Loucy (cell line): ENCODE measurements at regions not wholly inside any gene's neighbourhood (a gene's known extent, or its start where the extent isn't known, plus 50 kb on each side); places are given as distances from the start of the nearest gene placed in this dataset.

Experiments
- H2AFZ ChIP-seq: fragments of 200-600 bp; sonication (generic); 2 replicates; pipeline ENCODE4 v1.6.0; 2016; ENCODE audit warnings: antibody characterized with exemption, mild to moderate bottlenecking, low read length, moderate library complexity
- H3F3A ChIP-seq: fragments of 200-600 bp; 2 replicates; pipeline ENCODE4 v1.6.0; 2016; ENCODE audit warnings: antibody characterized with exemption, low read depth, mild to moderate bottlenecking
- H3K27me3 ChIP-seq: fragments of 200-600 bp; sonication (generic); 2 replicates; pipeline ENCODE4 v1.6.1; 2014; ENCODE audit warnings: low read length, mild to moderate bottlenecking; ENCODE audit not compliant: insufficient read depth, poor library complexity, severe bottlenecking
- H3K36me3 ChIP-seq: fragments of 200-600 bp; sonication (generic); 2 replicates; pipeline ENCODE4 v1.6.1; 2016; ENCODE audit warnings: low read length; ENCODE audit not compliant: insufficient read depth
- H3K4me1 ChIP-seq: fragments of 200-600 bp; sonication (generic); 2 replicates; pipeline ENCODE4 v1.5.1; 2014; ENCODE audit warnings: low read length, mild to moderate bottlenecking; ENCODE audit not compliant: insufficient read depth, poor library complexity, severe bottlenecking
- H3K4me2 ChIP-seq: fragments of 200-600 bp; sonication (generic); 2 replicates; pipeline ENCODE4 v1.6.0; 2014; ENCODE audit warnings: antibody characterized with exemption, low read length, low read depth, mild to moderate bottlenecking; ENCODE audit not compliant: poor library complexity, severe bottlenecking
- H3K4me3 ChIP-seq: fragments of 200-600 bp; sonication (generic); 2 replicates; pipeline ENCODE4 v1.5.1; 2014; ENCODE audit warnings: low read length, mild to moderate bottlenecking, mixed read lengths; ENCODE audit not compliant: poor library complexity, severe bottlenecking
- H3K79me2 ChIP-seq: fragments of 200-600 bp; sonication (generic); 2 replicates; pipeline ENCODE4 v1.6.1; 2014; ENCODE audit warnings: low read length; ENCODE audit not compliant: insufficient read depth
- H3K9ac ChIP-seq: fragments of 200-600 bp; sonication (generic); 2 replicates; pipeline ENCODE4 v1.6.0; 2014; ENCODE audit warnings: mild to moderate bottlenecking, low read depth, low read length, moderate library complexity; ENCODE audit not compliant: poor library complexity, severe bottlenecking
- H3K9me2 ChIP-seq: fragments of 200-600 bp; sonication (generic); replicated peaks from 2 replicates; pipeline ENCODE4 v1.6.1; 2016; ENCODE audit warnings: low read depth, low read length, mixed read lengths
- H3K9me3 ChIP-seq: fragments of 200-600 bp; sonication (generic); 2 replicates; pipeline ENCODE4 v1.6.1; 2014; ENCODE audit warnings: mild to moderate bottlenecking, antibody characterized with exemption, low read length, low read depth; ENCODE audit not compliant: insufficient read depth
- H4K20me1 ChIP-seq: fragments of 200-600 bp; sonication (generic); 2 replicates; pipeline ENCODE4 v1.6.0; 2014; ENCODE audit warnings: antibody characterized with exemption, low read length, mild to moderate bottlenecking; ENCODE audit not compliant: insufficient read depth, poor library complexity, severe bottlenecking
- CTCF ChIP-seq: fragments of 200-600 bp; sonication (generic); conservative IDR thresholded peaks from 2 replicates; pipeline ENCODE4 v1.5.1; 2014; ENCODE audit warnings: mild to moderate bottlenecking, antibody characterized with exemption, low read length
- EZH2phosphoT487 ChIP-seq: fragments of 200-600 bp; IDR thresholded peaks from 2 replicates; pipeline ENCODE4 v1.6.1; 2018; ENCODE audit warnings: antibody characterized with exemption, mild to moderate bottlenecking, moderate library complexity, borderline replicate concordance

- Histone ChIP-seq H3K27me3 (no peaks in the 10 kb centered on the region), H3F3A (no peaks in the 10 kb centered on the region), H3K9me3 (no peaks in the 10 kb centered on the region), H3K79me2 (no peaks in the 10 kb centered on the region), H3K9me2 (no peaks in the 10 kb centered on the region), H3K4me2 (no peak overlapping the region), H3K36me3 (no peaks in the 10 kb centered on the region), H2AFZ (no peak overlapping the region), H4K20me1 (no peaks in the 10 kb centered on the region), H3K9ac (no peak overlapping the region), H3K4me3 (no peak overlapping the region), H3K4me1 (no peaks in the 10 kb centered on the region)
- TF ChIP-seq CTCF, result no peak
- TF ChIP-seq EZH2phosphoT487, result no peak
Measured at GRCh38 chr18:72194072-72194471, 350.1 kb downstream of the CBLN2 start.

- Histone ChIP-seq H3K9me2 (no peaks in the 10 kb centered on the region), H2AFZ (no peak overlapping the region), H3K79me2 (no peaks in the 10 kb centered on the region), H4K20me1 (no peaks in the 10 kb centered on the region), H3K27me3 (no peaks in the 10 kb centered on the region), H3K36me3 (no peaks in the 10 kb centered on the region), H3K4me3 (no peak overlapping the region), H3K9me3 (no peaks in the 10 kb centered on the region), H3K9ac (no peak overlapping the region), H3K4me1 (no peaks in the 10 kb centered on the region), H3K4me2 (no peak overlapping the region), H3F3A (no peaks in the 10 kb centered on the region)
- TF ChIP-seq CTCF, result no peak
- no peak for TF ChIP-seq EZH2phosphoT487
Measured at GRCh38 chr18:72187956-72188355, 356.2 kb downstream of the CBLN2 start.

- Histone ChIP-seq H3K4me3 (no peak overlapping the region), H3F3A (no peaks in the 10 kb centered on the region), H3K4me2 (no peak overlapping the region), H4K20me1 (no peaks in the 10 kb centered on the region), H3K9me3 (0 out of 2 replicates have a peak, but pooled peaks cover 8% of the 10 kb centered on the region), H3K36me3 (no peaks in the 10 kb centered on the region), H3K9me2 (no peaks in the 10 kb centered on the region), H3K4me1 (no peaks in the 10 kb centered on the region), H3K9ac (no peak overlapping the region), H3K27me3 (no peaks in the 10 kb centered on the region), H2AFZ (no peak overlapping the region), H3K79me2 (no peaks in the 10 kb centered on the region)
- no peak for TF ChIP-seq CTCF
- no peak for TF ChIP-seq EZH2phosphoT487
Measured at GRCh38 chr18:72181241-72181764, 362.8 kb downstream of the CBLN2 start.
